ENCODE measurements at regions not wholly inside any gene's neighbourhood (a gene's known extent, or its start where the extent isn't known, plus 50 kb on each side); places are given as distances from the start of the nearest gene placed in this dataset.
"Not testable (repeated sequence)": the region's sequence is repeated elsewhere in the genome, so short reads cannot be mapped to it uniquely, and the experiment has no call there.

DNA sequence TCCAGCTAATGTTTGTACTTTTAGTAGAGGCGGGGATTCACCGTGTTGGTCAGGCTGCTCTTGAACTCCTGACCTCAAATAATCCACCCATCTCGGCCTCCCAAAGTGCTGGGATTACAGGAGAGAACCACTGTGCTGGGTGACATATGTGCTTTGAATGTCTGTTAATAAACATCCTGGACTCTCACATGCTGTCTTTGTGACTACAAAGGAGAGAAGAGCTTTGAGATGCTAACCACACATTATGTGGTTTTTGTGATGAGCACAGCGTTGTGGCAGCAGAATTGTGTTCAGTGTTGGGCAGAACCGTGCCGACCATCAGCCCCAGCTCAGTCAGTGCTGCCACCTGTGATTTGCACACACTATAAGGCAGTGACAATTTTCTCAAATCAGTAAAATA, 500.1 kb upstream of the KLF6 start:
- intact Hi-C loops (cut with DNase I) = no loop called here
- DNase-seq = no peak

- intact Hi-C loops (cut with DNase I) = no loop called here
- DNase-seq = no peak
These were observed 499.0 kb upstream of the KLF6 start for GRCh38 chr10:4283846-4284610.

- no peak for DNase-seq
- intact Hi-C loops (cut with DNase I) = no loop called here
These were observed 497.5 kb upstream of the KLF6 start for GRCh38 chr10:4282496-4282895.

DNA sequence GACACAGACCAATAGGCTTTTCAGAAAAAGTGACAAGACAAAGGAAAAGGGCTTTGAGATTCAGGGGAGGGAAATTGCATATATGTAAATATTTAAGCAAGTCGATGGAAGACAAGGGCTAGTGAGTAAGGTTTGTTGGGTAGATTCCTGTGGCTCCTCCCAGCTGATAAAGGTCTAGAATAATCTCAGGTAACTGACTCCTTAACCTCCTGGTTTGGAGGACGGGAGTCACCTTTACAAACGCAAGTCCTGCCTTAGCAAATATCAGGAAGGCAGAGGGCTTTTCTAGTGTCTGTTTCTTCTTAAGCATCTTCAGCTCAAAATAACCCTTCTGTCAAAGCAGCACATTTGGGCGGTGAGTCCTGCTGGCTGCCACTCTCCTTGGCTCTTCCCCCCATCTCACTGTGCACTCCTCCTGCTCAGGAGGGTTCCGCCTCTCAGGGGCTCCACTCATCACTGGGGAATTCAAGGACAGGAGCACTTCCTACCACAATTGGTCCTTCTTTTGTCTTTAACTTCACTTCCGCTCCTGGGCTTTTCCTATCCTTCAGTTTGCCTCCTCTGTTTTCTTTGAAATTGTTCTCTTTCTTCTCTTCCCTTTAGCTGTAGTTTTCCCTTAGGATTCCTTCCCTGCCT, 496.3 kb upstream of the KLF6 start:
- no peak for DNase-seq

GRCh38 chr10:4280461-4281189, 495.6 kb upstream of the KLF6 start:
- intact Hi-C loops (cut with DNase I) = no loop called here

More for the DNA sequence above, 496.3 kb upstream of the KLF6 start:
- intact Hi-C loops (cut with DNase I) = no loop called here

DNA sequence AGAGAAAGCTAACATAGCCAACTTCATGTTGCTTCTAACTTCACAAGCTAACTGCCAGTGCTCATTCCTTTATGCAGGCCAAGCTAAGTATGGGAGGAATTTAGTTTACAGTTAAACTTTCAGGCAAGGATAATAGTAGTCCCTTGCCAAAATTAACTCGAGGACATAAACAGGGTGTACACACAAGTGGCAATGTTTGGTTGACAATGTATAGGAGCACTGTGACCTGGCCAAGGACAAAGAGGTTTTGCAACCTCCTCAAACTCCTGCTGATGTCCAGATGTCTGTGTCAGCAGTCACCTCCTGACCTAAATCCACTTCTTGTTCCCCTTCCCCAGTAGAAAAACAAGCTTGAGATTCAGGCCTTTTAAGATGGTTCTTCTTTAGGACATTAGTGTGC, 494.6 kb upstream of the KLF6 start:
- intact Hi-C loops (cut with DNase I) = no loop called here

More at GRCh38 chr10:4280461-4281189, 495.6 kb upstream of the KLF6 start:
- DNase-seq = no peak

GRCh38 chr10:4278186-4278585, 493.2 kb upstream of the KLF6 start:
- DNase-seq = no peak
- intact Hi-C loops (cut with DNase I) = no loop called here

More for the DNA sequence above, 494.6 kb upstream of the KLF6 start:
- no peak for DNase-seq

- DNase-seq = no peak
- intact Hi-C loops (cut with DNase I) = no loop called here
These were observed 491.1 kb upstream of the KLF6 start for GRCh38 chr10:4276151-4276550.

DNA sequence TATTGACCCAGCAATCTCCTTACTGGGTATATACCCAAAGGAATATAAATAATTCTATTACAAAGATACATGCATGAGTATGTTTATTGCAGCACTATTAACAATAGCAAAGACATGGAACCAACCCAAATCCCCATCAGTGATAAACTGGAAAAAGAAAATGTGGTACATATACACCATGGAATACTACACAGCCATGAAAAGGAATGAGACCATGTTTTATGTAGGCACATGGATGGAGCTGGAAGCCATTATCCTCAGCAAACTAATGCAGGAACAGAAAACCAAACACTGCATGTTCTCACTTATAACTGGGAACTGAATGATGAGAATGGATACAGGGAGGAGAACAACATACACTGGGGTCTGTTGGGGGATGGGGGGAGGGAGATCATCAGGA, 489.7 kb upstream of the KLF6 start:
- DNase-seq; intact Hi-C loops (cut with DNase I): not testable (repeated sequence)

- intact Hi-C loops (cut with DNase I) = no loop called here
- DNase-seq = no peak
These were observed 486.2 kb upstream of the KLF6 start for GRCh38 chr10:4271193-4271592.

DNA sequence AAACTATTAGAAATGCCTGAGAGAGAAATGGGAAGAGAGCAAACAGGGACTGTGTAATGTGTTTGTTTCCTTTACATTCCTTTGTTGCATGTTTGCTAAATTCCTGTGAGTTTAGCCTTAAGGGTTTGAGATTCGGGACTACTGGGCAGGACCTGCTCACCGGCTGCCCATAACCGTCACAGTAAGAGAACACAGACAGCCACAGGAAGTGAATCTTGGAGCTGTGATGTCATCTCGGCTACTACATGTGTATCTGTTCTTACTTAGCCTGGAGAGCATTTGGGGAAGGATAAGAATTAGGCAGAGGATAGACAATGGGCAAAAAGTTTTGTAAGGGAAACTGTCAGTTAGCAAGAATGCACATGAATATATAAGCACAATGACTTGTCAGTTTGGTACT, 485.1 kb upstream of the KLF6 start:
- no peak for DNase-seq
- intact Hi-C loops (cut with DNase I) = no loop called here

GRCh38 chr10:4268490-4268889, 483.5 kb upstream of the KLF6 start:
- DNase-seq; intact Hi-C loops (cut with DNase I): not testable (repeated sequence)

- DNase-seq = no peak
- intact Hi-C loops (cut with DNase I) = no loop called here
These were observed 482.2 kb upstream of the KLF6 start for GRCh38 chr10:4267086-4267773.

DNA sequence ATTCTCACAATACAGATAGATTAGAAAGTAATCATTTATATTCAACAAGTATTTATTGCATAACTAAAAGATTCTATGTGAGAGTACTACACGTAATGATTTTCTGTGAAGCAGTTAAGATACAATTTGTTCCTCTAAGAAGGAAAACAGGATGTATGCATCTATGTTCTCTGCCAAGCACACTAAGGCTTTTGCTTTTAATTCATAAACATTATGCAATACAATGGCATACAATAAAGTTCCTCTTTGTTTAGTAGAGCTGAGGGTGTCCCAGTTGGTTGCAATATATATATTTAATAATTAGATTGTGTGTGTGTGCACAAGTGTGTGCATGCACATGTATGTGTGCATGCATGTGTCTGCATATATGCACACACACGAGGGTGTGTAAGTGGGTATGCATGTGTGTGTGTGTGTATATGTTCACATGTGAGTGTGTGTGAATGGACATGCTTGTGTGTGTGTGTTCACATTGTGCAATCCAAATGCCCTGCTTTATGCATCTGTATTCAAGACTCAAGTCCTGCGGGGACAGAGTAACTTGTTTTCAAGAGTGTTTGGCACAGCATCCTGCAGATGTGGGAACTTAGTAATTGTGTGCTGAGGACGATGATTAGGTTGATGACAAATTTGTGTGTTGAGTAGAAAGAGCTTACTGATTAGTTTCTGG, 481.5 kb upstream of the KLF6 start:
- intact Hi-C loops (cut with DNase I) = no loop called here
- DNase-seq = no peak

GRCh38 chr10:4265964-4266363, 481.0 kb upstream of the KLF6 start:
- intact Hi-C loops (cut with DNase I) = no loop called here
- no peak for DNase-seq

DNA sequence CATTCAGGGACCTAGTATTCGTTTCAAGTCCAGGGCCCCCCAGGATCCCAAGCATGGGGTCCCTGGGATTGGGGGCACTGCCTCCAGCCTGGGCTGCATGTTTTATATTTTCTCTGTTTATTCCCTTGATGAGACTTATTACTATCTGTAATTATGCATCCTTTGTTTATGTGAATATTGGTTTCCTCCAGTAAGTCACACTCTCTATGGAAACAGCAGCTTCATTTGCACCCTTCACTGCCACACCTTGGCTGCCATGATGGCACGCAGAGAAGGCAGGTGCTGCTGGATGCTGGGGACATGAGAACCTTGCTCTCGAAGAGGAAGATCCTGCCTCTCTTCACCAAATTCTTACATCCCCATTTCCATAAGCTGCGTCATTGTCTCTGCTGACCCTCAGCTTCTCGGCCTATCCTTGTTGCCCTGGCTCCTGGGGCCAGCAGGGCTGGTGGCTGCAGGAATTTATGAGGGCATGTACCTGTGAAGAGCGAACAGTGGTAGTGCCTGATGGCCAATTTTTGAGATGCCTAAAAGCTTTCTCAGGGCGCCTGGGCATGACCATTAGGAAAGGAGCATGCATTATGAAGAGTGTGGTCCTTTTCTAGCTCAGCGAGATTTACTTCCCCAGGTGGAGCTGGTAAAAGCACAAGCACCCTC, 479.3 kb upstream of the KLF6 start:
- no peak for DNase-seq
- intact Hi-C loops (cut with DNase I) = no loop called here

- DNase-seq = no peak
- intact Hi-C loops (cut with DNase I) = no loop called here
These were observed 478.6 kb upstream of the KLF6 start for GRCh38 chr10:4263601-4263921.

- DNase-seq = no peak
- intact Hi-C loops (cut with DNase I) = no loop called here
These were observed 478.0 kb upstream of the KLF6 start for GRCh38 chr10:4262870-4263600.

DNA sequence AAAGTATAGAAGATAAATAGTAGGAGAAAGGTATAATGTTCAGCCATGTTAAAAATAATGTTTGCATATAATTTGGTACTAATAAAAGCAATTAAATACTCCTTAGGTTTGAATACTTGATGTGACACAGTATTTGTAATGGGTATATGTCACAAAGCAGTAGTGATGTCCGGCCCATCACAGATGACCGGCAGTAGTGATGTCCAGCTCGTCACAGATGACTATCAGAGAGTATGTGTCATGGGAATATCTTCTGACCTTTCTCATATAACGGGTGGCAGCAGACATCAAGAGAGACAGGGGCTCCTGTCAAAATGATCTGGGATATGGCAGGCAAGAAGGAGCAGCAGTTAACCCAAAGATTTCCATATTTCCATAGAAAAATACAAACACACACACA, 477.4 kb upstream of the KLF6 start:
- DNase-seq = no peak
- intact Hi-C loops (cut with DNase I) = no loop called here
